Dendritic cell treated with granulocyte-macrophage colony-stimulating factor and Interleukin-4, amounts not matched to agents 40 ng/mL and 50 ng/mL, for 4 days (primary cell): ENCODE measurements at regions not wholly inside any gene's neighbourhood (a gene's known extent, or its start where the extent isn't known, plus 50 kb on each side); places are given as distances from the start of the nearest gene placed in this dataset.
A peak's percentile ranks its signal among the peaks of the same experiment; 100 is the strongest.
"Not testable (repeated sequence)": the region's sequence is repeated elsewhere in the genome, so short reads cannot be mapped to it uniquely, and the experiment has no call there.

Source experiments
- H3K27ac Mint-ChIP-seq: one replicate; pipeline ENCODE4 v1.8.0; 2022; ENCODE audit warnings: mild to moderate bottlenecking, mixed read lengths
- H3K27me3 Mint-ChIP-seq: one replicate; pipeline ENCODE4 v1.8.0; 2022; ENCODE audit warnings: mild to moderate bottlenecking, mixed read lengths
- H3K36me3 Mint-ChIP-seq: one replicate; pipeline ENCODE4 v1.8.0; 2022; ENCODE audit warnings: low read depth, mixed read lengths
- H3K4me1 Mint-ChIP-seq: one replicate; pipeline ENCODE4 v1.8.0; 2022; ENCODE audit warnings: low read depth, mixed read lengths
- H3K4me3 Mint-ChIP-seq: one replicate; pipeline ENCODE4 v1.8.0; 2022; ENCODE audit warnings: mild to moderate bottlenecking, moderate library complexity, mixed read lengths
- H3K9me3 Mint-ChIP-seq: one replicate; pipeline ENCODE4 v1.8.0; 2022; ENCODE audit warnings: mixed read lengths
- intact Hi-C: fragments of 100-400 bp; cut with micrococcal nuclease; formaldehyde crosslinking; loops from one replicate; pipeline ENCODE4 v1.15.0; 2022

DNA sequence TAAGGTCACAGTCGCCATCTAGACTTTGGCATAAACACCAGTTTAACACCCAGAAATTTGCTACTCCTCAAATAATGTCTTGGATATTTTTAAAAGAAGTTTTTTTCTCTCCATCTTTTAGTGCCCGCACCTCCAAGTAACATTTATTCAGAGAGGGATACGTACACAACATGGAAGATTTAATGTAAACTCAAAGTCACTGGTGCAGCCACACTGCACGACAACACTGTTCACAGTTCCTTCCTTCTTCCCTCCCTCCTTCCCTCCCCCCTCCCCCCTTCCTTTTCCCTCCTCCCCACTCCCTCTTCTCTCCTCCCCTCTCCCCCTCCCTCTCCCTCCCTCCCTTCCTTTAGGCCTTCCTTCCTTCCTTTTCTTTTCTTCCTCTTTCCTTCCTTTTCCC, 56.5 kb downstream of the NPPC start:
- Mint-ChIP-seq H3K36me3 (peaks cover 6% of the 10 kb centered on the region), H3K27me3 (peaks cover 2% of the 10 kb centered on the region), H3K9me3 (peaks cover 18% of the 10 kb centered on the region), H3K27ac (peak overlapping the region; percentile 43), H3K4me1 (no peaks in the 10 kb centered on the region), H3K4me3 (no peak overlapping the region)
- intact Hi-C loops = no loop called here

DNA sequence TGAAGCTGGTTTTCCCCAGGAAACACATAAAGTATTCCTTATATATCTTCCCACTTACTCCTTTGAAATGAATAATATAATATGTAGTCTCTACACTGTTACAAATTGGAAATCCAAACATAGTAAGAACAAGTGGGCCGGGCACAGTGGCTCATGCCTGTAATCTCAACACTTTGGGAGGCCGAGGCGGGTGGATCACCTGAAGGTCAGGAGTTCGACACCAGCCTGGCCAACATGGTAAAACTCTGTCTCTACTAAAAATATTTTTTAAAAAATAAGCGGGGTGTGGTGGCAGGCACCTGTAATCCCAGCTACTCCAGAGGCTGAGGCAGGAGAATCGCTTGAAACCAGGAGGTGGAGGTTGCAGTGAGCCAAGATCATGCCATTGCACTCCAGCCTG, 57.2 kb downstream of the NPPC start:
- H3K4me1 Mint-ChIP-seq, H3K27ac Mint-ChIP-seq, H3K4me3 Mint-ChIP-seq, H3K36me3 Mint-ChIP-seq, H3K27me3 Mint-ChIP-seq, intact Hi-C loops: not testable (repeated sequence)
- peaks cover 18% of the 10 kb centered on the region for H3K9me3 Mint-ChIP-seq

DNA sequence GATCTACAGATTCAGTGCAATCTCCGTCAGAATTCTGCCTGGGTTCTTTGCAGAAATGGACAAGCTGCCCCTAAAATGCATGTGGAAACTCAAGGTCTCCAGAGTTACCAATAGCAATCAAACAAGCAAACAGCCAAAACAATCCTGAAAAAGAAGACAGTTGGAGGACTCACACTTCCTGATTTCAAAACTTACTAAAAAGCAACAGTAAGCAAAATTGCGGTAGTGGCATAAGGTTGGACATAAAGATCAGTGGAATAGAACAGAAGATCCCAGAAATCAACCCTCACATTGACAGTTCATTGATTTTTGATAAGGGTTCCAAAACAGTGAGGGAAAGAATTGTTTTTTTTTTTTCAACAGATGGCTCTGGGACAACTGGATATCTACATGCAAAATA, 59.7 kb downstream of the NPPC start:
- H3K4me3 Mint-ChIP-seq = no peak overlapping the region
- intact Hi-C loops = no loop called here
- peaks cover 18% of the 10 kb centered on the region for H3K9me3 Mint-ChIP-seq
- no peak overlapping the region for H3K27ac Mint-ChIP-seq
- H3K27me3 Mint-ChIP-seq = peaks cover 5% of the 10 kb centered on the region
- H3K4me1 Mint-ChIP-seq = no peaks in the 10 kb centered on the region
- H3K36me3 Mint-ChIP-seq = peaks cover 6% of the 10 kb centered on the region

- Mint-ChIP-seq H3K9me3 (peaks cover 16% of the 10 kb centered on the region), H3K36me3 (peaks cover 5% of the 10 kb centered on the region), H3K4me1 (no peaks in the 10 kb centered on the region), H3K27me3 (peaks cover 5% of the 10 kb centered on the region), H3K4me3 (no peak overlapping the region), H3K27ac (no peak overlapping the region)
- intact Hi-C loops = no loop called here
Observed at GRCh38 chr2:231865222-231865621, 61.0 kb downstream of the NPPC start.

DNA sequence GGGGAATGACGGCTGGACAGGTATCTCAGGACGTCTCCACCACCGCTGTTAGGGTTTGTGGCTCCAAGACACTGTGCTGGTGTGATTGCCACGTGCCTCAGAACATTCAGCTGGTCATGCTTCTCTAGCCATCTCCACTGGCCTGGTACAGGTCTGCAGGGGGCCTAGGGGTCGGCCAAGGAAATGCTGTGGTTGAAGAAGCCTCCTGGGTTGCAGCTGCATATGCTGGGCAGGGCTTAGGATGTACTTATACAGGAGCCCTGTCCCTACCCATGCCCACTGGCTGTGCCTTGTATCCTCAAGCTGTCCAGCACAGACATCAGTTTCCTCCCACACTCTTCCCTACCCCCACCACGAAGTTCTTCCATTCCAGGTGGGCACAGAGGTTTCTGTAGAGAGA, 64.1 kb downstream of the NPPC start:
- H3K4me3 Mint-ChIP-seq = no peak overlapping the region
- H3K27ac Mint-ChIP-seq = no peak overlapping the region
- peaks cover 3% of the 10 kb centered on the region for H3K27me3 Mint-ChIP-seq
- intact Hi-C loops = no loop called here
- H3K36me3 Mint-ChIP-seq = no peaks in the 10 kb centered on the region
- H3K9me3 Mint-ChIP-seq = peaks cover 9% of the 10 kb centered on the region
- no peaks in the 10 kb centered on the region for H3K4me1 Mint-ChIP-seq

GRCh38 chr2:231861288-231861931, 64.8 kb downstream of the NPPC start:
- peaks cover 9% of the 10 kb centered on the region for H3K9me3 Mint-ChIP-seq
- no peaks in the 10 kb centered on the region for H3K36me3 Mint-ChIP-seq
- H3K27me3 Mint-ChIP-seq = peaks cover 3% of the 10 kb centered on the region
- H3K4me1 Mint-ChIP-seq = no peaks in the 10 kb centered on the region
- no peak overlapping the region for H3K27ac Mint-ChIP-seq
- intact Hi-C loops = no loop called here
- no peak overlapping the region for H3K4me3 Mint-ChIP-seq
